Inflammatory macrophage treated with lipopolysaccharide for 4 hours (primary cell): ENCODE measurements at regions not wholly inside any gene's neighbourhood (a gene's known extent, or its start where the extent isn't known, plus 50 kb on each side); places are given as distances from the start of the nearest gene placed in this dataset.
A peak's percentile ranks its signal among the peaks of the same experiment; 100 is the strongest.
"Not testable (repeated sequence)": the region's sequence is repeated elsewhere in the genome, so short reads cannot be mapped to it uniquely, and the experiment has no call there.

Experiments used
- DNase-seq: peaks from one replicate; pipeline ENCODE4 v3.0.0-alpha.2; 2020

DNA sequence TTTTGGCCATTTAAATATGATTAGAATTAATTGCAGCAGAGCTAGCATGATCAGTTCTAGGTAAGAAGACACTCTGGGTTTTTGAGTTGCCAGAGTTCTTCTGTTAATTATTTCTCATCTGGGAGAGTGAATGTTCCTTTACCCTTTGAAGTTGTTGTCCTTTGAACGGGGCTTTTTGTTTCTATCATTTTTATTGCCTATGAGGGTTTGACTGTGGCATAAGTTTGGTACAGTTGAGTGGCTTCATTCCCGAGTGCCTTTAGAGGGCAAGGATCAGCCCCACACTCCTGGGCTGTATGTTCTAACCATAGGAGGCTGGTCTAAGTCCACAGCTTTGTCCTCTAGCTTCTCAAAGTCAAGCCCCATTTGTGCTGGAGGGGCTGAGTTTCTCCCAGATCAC, 804.3 kb downstream of the KCNJ3 start:
- DNase-seq = no peak

DNA sequence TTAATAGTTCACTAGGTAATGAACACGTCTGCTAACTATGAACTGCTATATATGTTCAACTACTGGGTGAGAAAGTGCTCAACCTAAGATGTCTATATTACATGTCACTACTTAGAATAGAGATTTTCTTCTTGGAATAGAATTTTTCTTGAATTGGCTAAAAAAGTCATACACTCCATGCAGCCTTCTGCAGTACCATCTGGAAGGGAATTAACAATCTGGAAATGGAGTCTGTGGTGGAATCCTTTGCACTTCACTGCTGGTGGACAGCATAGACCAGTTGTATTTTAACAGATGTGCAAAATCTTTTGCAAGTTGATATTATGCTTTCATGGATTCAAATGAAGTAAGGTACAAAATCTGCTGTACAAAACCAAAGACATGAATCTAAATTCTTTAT, 799.6 kb downstream of the KCNJ3 start:
- DNase-seq = no peak

DNA sequence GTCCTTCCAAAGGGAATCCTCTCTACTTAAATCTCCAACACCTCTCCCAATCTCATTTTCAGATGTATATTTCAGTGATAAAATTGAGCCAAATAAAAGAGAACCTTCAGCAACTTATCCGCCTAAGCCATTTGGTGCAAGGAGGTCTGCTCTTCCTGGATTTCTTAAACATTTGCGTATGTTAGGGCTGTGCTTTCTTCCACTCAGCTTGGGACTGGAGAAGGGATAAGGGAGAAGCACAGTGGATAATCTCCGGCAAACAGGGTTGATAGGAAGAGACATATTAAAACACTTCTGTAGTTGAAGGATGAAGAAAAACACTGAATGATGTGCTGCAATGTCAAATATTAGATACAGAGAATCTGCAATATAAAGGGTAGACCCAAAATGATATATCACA, 796.2 kb downstream of the KCNJ3 start:
- DNase-seq = no peak

DNA sequence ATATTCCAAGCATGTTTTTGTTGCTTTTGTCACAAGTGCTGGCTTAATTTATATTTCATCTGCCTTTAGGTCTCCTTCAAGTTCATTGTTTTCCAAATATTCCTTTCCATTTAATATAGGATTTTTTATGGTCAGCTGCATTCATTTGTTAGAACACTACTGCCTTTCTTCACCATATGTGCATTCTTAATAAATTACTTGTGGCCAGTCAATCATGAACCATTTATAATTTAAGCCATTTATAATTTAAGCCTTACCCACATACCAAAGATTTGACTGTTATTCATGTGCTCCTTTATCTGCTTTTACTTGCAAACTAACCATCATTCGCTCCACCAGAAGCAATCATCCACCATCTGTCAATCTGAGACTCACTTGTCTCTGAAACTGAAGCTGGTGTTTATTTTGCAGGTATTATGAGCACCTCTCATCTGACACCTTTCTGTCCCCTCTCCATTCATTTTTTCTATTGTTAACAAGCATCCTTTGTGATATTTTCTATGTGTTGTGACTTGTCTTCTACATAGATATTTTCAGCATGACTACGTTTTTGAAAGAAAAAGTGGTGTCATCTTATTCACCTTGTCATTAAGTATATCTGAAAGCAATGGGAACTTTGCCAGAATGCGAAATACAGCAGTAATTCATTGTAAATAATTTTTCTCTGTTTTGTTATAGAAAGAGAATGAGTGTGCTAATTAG, 786.8 kb downstream of the KCNJ3 start:
- no peak for DNase-seq

DNA sequence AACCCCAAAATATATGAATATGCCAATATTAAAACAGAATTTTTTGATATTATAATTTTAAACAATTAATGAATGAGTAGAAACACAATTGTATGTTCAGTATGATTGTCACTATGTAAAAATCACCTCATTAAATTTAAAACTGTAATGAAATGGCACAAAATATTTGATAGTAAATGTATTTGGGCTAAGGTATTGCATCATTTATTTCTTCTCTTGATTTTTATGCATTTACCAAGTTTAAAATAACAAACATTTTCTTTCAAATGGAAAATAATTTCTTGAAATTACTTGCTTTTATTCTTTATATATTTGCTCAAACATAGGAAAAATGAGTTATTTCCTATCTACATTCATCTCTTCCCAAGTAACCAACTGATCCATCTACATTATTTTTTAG, 782.6 kb downstream of the KCNJ3 start:
- DNase-seq = no peak

DNA sequence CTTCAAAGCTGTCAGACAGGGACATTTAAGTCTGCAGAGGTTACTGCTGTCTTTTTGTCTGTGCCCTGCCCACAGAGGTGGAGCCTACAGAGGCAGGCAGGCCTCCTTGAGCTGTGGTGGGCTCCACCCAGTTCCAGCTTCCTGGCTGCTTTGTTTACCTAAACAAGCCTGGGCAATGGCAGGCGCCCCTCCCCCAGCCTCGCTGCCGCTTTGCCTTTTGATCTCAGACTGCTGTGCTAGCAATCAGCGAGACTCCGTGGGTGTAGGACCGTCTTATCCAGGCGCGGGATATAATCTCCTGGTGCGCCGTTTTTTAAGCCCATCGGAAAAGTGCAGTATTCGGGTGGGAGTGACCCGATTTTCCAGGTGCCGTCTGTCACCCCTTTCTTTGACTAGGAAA, 773.5 kb downstream of the KCNJ3 start:
- DNase-seq = not testable (repeated sequence)

DNA sequence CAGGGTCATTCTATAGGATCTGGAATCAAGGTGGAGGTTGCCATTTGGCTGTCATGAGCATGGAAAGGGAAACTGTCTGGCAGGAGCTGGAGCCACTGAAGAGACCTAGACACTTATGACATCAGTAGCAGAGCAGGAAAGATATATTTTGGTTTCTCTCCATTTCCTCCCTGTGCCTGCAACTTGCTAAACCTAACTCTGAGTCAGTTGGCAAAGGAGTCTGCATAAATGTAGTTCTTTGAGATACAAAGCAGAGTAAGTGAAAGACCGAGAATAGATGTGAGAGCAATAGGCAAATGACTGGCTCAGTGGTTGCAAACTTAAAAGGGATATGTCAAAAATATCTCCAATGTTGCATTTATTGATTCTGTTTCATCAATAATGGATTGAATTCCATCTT, 757.7 kb downstream of the KCNJ3 start:
- DNase-seq = no peak

DNA sequence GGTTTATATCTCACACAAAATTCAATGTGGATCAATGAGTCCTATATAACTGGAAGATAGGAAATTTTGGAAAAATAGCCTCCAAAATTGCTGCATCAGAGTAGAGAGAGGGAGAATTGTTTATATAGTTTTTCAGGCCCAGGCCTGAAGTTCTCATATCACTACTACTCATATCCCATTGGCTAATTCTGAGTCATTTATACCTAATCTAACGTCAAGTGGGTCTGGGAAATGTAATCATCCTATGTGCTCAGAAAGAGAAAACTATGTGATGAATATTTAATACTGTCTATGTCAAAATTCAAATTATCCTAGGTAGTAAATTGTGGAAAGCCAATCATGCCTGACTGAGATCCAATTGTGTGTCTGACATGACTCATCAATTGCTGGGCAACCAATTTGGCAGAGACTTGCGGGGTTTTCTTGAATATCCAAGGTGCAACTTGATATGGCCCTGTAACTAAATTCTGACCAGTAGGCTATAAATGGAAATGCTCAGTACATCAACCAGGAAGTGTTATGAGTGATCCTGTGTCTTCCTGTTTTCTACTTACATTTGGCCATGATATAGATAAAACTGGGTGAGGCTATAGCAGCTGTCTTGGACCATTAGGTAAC, 744.4 kb downstream of the KCNJ3 start:
- DNase-seq = no peak

DNA sequence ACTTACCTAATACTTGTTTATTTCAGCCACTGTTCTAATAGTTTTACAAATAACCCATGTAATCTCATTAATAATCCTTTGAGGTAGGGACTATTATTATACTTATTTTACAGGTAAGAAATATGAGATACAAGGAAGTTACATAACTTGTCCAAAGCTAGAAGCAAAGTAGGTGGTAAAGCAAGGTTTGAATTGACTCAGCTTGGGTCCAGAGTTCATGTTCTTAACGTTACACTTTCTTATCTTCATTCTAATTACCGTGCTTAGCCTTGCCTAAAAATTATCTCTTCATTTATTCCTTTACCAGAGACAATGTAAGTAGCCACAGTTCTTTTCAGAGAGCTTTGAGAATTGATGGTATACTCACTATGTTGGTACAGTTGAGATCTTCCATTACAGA, 743.6 kb downstream of the KCNJ3 start:
- no peak for DNase-seq

DNA sequence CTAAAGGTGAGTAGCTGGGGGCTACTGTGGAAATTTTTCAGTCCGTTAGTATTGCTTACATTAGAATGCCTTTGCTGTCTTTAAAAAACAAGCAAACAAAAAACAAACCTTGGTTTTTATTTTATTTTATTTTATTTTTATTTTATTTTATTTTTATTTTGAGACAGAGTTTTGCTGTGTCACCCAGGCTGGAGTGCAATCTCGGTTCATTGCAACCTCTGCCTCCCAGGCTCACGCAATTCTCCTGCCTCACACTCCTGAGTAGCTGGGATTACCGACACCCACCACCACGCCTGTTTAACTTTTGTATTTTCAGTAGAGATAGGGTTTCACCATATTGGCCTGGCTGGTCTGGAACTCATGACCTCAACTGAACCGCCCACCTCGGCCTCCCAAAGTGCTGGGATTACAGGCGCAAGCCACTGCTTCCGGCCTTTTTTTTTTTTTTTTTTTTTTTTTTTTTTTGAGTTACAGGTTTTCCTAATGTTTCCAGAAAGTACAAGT, 732.6 kb downstream of the KCNJ3 start:
- DNase-seq = no peak

DNA sequence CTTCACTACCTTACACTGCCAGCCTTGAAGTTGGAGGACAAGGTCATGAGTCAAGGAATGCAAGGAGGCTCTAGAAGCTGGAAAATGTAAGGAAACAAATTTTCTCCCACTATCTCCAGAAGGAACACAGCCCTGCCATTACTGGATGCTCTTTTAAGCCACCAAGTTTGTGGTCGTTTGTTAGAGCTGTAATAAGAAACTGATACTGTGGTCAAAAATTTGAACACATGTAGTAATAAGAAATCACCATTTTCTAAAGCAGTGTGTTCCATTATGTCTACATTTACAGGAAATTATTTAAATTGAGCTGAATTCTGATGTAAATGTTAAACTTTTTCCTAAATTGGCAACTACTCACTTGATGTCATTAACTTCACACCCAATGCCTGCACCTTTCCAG, 729.0 kb downstream of the KCNJ3 start:
- DNase-seq = no peak

DNA sequence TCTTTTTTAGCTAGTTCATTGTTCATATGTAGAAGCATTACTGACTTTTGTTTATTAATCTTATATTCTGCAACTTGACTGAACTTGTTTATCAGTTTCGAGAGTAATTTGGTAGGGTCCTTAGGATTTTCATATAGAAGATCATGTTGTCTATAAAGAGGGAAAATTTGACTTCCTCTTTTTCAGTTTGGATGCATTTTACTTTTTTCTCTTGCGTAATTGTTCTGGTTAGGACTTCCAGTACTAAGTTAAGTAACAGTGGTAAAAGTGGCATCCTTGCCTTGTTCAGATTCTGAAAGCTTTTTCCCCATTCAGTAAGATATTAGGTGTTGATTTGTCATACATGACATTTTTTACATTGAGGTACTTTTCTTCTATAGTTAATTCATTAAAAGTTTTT, 726.0 kb downstream of the KCNJ3 start:
- peak; percentile 5 for DNase-seq

DNA sequence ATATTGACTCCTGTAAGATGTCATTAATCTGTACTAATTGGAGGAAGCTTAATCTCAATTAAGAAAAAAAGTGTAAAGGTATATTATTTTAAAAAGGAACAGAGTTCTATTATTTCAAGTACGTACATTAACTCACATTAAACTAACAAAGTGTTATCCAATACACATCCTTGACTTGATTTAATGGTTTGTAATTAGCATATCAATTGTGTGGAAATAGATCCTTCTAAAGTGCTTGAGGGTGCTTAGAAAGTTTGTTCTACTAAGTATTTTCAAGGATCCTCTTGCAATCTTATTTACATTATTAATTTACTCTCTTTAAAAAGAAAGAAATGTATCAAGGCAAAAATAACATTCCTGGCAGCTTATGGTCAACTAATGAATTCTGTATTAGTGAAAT, 720.3 kb downstream of the KCNJ3 start:
- no peak for DNase-seq

DNA sequence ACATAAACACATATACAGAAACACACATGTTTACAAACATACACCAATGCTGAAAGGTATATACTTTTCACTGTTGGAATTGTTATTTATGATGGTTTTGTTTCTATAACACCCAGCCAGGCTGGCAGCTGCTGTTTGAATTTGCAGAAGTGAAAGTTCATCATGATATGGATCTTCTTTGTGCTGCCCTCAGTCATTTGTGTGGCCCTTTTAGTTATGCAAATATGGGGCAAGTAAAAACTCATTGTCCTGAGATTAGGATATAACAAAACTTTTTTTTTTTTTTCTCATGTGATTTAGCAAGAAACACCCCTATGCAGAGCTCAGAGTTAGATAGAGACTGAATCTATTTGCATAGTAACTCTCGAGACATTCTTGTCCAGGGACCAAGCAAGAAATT, 714.1 kb downstream of the KCNJ3 start:
- DNase-seq = no peak

DNA sequence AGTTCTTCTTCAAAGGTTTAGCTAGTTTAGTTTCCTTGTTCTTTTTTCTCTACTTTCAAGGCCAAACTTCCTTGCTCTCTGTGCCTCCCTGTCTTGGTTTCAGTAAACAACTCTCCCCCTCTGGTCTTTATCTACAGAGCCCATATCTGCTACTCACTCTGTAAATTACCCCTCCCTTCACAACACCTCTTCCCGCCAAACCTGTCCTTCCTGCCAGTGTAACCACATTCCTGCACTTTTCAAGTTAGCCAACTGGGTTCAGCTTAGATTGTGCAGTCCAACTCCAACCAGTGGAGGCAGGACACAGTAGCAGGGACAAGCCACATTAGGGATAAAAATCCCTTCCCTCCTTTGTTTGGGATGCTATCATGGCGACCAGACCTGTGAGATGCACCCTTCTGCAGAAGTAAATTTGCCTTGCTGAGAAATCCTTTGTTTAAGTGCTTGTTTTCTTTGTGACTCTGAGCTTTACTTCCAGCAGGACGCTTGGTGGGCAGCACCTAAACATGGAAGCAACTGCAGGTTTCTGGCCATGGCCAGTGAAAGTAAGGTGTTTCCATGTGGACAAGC, 706.0 kb downstream of the KCNJ3 start:
- DNase-seq = no peak

DNA sequence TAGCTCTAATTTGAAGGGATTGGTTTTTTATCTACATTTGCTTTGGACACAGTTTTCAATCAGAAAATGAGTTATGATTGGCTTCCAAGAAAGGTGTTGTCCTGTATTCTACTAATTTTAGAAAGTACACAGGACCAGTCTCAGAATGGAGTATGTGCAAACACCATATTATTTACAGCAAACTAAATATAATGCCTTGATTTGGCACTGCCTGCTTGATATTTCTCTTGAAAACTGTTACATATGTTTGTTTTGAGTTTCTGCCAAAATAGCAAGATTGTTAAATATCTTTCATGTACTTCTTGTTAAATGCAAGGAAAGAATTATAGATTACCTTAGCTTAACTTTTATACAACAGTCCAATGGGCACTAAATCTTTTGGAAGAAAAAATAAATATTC, 694.9 kb downstream of the KCNJ3 start:
- no peak for DNase-seq

DNA sequence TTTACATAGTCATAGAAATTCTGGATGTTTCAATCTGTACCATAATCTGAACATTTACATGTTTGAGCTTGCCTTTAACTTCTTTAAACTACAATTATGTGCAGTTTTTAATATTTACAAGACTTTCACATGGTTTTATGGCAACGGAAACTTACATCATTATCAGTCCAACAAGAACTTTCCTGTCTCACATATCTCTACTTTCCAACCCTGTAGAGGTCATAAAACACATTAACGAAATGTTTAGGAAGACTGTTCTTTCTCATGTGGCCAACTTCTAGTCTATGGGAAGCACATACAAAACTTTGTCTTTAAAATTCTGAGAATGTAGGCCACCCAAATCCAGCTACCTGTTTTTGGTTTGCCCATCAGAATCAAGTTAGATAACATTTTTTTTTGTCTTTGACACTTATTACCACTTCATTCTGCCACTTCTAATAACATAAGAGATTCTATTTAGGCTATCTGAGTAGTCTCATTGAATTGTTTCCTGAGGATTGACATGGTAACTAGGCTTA, 693.2 kb downstream of the KCNJ3 start:
- DNase-seq = no peak

DNA sequence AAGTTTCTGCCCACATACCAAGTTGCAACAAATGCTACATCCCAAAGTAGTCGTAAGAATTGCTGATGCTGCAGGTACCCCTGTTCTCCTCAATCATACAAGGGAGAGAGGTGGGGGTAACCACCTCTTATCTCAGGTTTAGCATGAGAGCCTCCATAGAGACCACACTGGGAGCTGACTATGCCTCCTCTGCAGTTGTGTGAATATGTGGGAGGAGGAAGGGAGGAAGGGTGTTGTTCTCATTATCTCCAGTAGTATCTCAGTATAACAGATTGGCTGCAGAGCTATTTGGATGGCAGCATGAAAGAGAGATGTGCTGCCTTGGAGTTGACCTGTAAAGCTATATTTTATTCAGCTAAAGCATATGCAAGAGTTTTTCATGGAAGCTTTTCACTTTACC, 690.7 kb downstream of the KCNJ3 start:
- DNase-seq = no peak

DNA sequence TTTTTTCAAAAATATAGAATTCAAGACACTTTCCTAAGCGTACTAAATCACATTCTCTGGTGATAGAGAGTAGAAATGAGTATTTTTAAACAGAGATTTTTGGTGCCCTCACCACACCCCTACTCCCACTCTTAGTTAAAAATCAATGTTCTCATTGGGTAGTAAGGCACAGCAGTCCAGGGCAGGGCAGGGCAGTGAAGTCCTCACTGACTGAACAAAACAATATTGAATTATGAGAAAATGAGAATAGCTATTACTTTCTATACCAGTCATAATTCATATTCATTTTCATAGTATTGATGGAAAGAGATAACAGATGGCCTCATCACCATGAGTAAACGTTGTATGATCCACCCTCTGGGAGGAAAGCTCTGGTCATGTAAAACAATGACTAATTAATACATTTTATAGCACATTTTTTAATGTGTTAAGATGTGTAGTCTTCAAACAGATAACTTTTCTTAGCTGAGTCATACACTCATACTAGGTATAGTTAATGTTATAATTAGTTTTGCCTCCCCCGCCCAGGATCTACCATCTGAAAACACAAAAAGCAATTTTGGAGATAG, 686.1 kb downstream of the KCNJ3 start:
- no peak for DNase-seq

DNA sequence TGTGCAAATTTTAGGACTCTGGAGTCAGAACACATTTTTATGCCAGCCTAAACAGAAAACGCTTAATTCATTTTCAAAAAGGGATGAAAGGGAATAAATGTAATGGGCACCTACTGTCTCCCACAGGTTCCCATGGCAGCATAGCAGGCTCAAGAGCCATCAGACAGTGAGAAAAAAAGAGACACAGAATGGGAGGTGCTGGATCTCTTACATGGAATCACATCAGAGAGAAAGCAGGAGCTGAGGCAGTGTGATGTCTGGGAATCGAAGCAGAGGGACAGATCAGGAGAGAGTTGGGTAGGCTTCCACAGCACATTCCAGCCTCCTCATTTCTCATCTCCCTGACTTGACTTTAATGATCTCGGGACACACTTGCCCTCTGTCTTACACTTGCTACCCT, 684.3 kb downstream of the KCNJ3 start:
- no peak for DNase-seq

DNA sequence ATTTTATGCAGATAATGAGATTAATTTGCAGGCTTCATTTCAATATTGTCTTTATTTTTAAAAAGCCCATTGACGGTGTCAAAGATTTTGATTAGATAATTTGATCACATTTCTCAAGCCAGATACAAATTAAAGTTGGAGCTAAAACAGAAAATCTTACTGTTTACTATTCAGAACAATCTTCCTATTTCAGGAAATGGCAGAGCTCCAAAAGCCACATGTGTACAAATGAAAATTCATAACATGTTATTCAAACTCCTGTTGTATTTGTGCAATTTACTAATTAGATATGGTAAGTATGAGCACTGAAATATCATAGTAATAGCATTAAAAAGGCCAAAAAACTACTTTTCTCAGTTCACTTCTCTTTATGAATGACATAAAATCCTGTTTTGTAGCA, 682.9 kb downstream of the KCNJ3 start:
- DNase-seq = no peak

DNA sequence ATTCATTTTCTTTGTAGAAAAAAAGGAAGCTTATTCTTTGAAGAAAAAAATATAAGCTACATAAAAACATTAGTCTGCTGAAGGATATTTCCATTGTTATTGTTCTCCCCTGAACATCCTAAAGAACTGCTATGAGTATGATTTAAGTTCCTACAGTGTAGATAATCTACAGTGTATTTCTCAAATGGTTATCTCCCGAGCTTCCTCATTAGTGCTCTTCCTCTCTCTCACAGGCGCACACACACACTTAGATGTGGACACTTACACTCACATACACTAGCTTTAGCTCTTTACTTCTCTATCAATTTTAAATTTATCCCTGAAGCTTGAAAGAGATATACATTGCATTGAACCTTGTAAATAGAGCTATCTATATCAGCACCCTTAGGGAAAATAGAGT, 681.0 kb downstream of the KCNJ3 start:
- DNase-seq = no peak

DNA sequence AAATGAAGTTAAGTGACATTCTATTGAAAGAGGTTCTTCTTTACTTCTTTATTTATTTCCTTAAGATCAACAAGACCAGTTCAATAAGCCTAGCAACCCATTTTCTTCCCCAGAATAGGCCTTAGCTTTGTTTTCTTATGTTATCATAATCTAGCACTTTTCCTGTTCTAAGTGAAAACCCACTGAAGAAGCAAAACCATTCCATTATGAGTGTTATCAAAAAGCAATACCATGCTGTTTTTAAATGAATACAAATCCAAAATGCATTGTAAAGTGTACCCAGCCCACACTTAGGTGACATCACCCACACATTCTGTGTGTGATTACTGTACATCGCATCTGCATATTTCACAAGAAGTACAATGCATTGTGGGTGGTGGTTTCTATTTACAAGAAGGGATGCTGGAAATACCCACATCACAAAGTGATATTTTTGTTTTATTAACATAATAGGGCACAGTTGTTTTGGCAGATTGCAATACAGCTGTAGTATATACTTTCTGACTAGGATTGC, 679.5 kb downstream of the KCNJ3 start:
- DNase-seq = peak; percentile 37

DNA sequence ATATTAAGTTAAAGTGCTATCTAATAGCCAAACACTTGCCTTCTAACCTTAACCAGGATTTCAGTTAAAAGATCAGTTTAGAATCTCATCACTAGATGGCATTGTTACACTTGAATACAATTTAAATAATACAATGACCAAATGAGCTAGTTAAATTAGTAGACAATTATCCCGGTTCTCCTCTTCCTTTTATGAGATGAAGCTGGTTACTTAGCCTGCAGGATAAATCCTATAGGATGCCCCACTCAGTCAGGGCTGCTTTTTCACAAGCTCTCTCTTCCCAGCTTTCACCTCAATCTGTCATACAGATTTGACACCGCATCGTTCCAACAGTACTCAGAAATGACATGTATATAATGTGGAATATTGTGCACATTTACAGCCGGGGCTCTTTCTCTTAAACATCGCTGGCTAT, 678.8 kb downstream of the KCNJ3 start:
- DNase-seq = peak; percentile 36
